ENCODE measurements at regions not wholly inside any gene's neighbourhood (a gene's known extent, or its start where the extent isn't known, plus 50 kb on each side); places are given as distances from the start of the nearest gene placed in this dataset.
"Not testable (repeated sequence)": the region's sequence is repeated elsewhere in the genome, so short reads cannot be mapped to it uniquely, and the experiment has no call there.

- peaks cover 4% of the 10 kb centered on the region for H3K27me3 Mint-ChIP-seq
- no peak overlapping the region for H3K4me3 Mint-ChIP-seq
- intact Hi-C loops (cut with DNase I, micrococcal nuclease), result no loop called here
- CTCF ChIA-PET, result no interaction called here
- ATAC-seq, result no peak
- H3K9me3 Mint-ChIP-seq (ENCODE audit: low read depth), result peaks cover under 1% of the 10 kb centered on the region
- H3K36me3 Mint-ChIP-seq (ENCODE audit: low read depth), result no peaks in the 10 kb centered on the region
- DNase-seq, result no peak
- POLR2A ChIA-PET, result no interaction called here
- H3K4me1 Mint-ChIP-seq, result no peaks in the 10 kb centered on the region
- no peak overlapping the region for H3K27ac Mint-ChIP-seq
Observed at GRCh38 chr5:39619168-39619818, 194.5 kb upstream of the DAB2 start.

- DNase-seq (no peak), ATAC-seq (no peak)
- POLR2A ChIA-PET, result no interaction called here
- CTCF ChIA-PET, result no interaction called here
- Mint-ChIP-seq H3K36me3 (ENCODE audit: low read depth) (no peaks in the 10 kb centered on the region), H3K4me1 (no peaks in the 10 kb centered on the region), H3K27ac (no peak overlapping the region), H3K4me3 (no peak overlapping the region), H3K27me3 (peaks cover 3% of the 10 kb centered on the region), H3K9me3 (ENCODE audit: low read depth) (no peaks in the 10 kb centered on the region)
- intact Hi-C loops (cut with DNase I, micrococcal nuclease), result no loop called here
Observed at GRCh38 chr5:39618391-39618790, 193.6 kb upstream of the DAB2 start.

- Mint-ChIP-seq H3K36me3 (ENCODE audit: low read depth) (no peaks in the 10 kb centered on the region), H3K27me3 (peaks cover 3% of the 10 kb centered on the region), H3K4me1 (no peaks in the 10 kb centered on the region), H3K9me3 (ENCODE audit: low read depth) (no peaks in the 10 kb centered on the region), H3K27ac (no peak overlapping the region), H3K4me3 (no peak overlapping the region)
- DNase-seq, result no peak
- POLR2A ChIA-PET, result no interaction called here
- intact Hi-C loops (cut with DNase I, micrococcal nuclease), result no loop called here
- ATAC-seq, result no peak
- CTCF ChIA-PET, result no interaction called here
Observed at GRCh38 chr5:39616131-39616530, 191.4 kb upstream of the DAB2 start.

- intact Hi-C loops (cut with DNase I, micrococcal nuclease); ATAC-seq; CTCF ChIA-PET; DNase-seq; H3K27me3 Mint-ChIP-seq; H3K4me1 Mint-ChIP-seq; H3K4me3 Mint-ChIP-seq; H3K36me3 Mint-ChIP-seq (ENCODE audit: low read depth); H3K9me3 Mint-ChIP-seq (ENCODE audit: low read depth); POLR2A ChIA-PET; H3K27ac Mint-ChIP-seq: not testable (repeated sequence)
Observed at GRCh38 chr5:39611076-39611475, 186.3 kb upstream of the DAB2 start.

GRCh38 chr5:39608024-39608423 is 183.2 kb upstream of the DAB2 start:
- Mint-ChIP-seq H3K4me3 (no peak overlapping the region), H3K27ac (no peak overlapping the region), H3K4me1 (no peaks in the 10 kb centered on the region), H3K9me3 (ENCODE audit: low read depth) (no peaks in the 10 kb centered on the region), H3K36me3 (ENCODE audit: low read depth) (no peaks in the 10 kb centered on the region), H3K27me3 (peaks cover 10% of the 10 kb centered on the region)
- CTCF ChIA-PET, result interaction anchor here (0.9 kb wide), 1 partner anchor 232 kb away, joined by 3 read pairs; no protein-coding TSS in a partner anchor
- ATAC-seq (no peak), DNase-seq (no peak)
- POLR2A ChIA-PET, result no interaction called here
- intact Hi-C loops (cut with DNase I, micrococcal nuclease), result no loop called here

- no peak for ATAC-seq
- peaks cover 11% of the 10 kb centered on the region for H3K27me3 Mint-ChIP-seq
- POLR2A ChIA-PET, result no interaction called here
- intact Hi-C loops (cut with DNase I, micrococcal nuclease), result no loop called here
- no peak for DNase-seq
- CTCF ChIA-PET, result interaction anchor here (0.6 to 1.6 kb wide), 2 partner anchors 11 to 151 kb away, joined by 4 to 5 read pairs; no protein-coding TSS in a partner anchor
- H3K4me1 Mint-ChIP-seq, result no peaks in the 10 kb centered on the region
- no peak overlapping the region for H3K4me3 Mint-ChIP-seq
- H3K27ac Mint-ChIP-seq, result no peak overlapping the region
- no peaks in the 10 kb centered on the region for H3K9me3 Mint-ChIP-seq (ENCODE audit: low read depth)
- no peaks in the 10 kb centered on the region for H3K36me3 Mint-ChIP-seq (ENCODE audit: low read depth)
Observed at GRCh38 chr5:39606591-39606990, 181.8 kb upstream of the DAB2 start.

GRCh38 chr5:39605588-39606575 is 181.1 kb upstream of the DAB2 start:
- ChIA-PET CTCF (interaction anchor here (0.6 to 1.6 kb wide), 2 partner anchors 10 to 150 kb away, joined by 4 to 5 read pairs; no protein-coding TSS in a partner anchor), POLR2A (no interaction called here)
- ATAC-seq, result no peak
- Mint-ChIP-seq H3K9me3 (ENCODE audit: low read depth) (no peaks in the 10 kb centered on the region), H3K4me3 (no peak overlapping the region), H3K27me3 (peaks cover 11% of the 10 kb centered on the region), H3K36me3 (ENCODE audit: low read depth) (no peaks in the 10 kb centered on the region), H3K4me1 (no peaks in the 10 kb centered on the region), H3K27ac (no peak overlapping the region)
- DNase-seq, result no peak
- intact Hi-C loops (cut with DNase I, micrococcal nuclease), result no loop called here

- H3K36me3 Mint-ChIP-seq (ENCODE audit: low read depth), result no peaks in the 10 kb centered on the region
- POLR2A ChIA-PET, result interaction anchor here (0.7 kb wide), 1 partner anchor 226 kb away, joined by 4 read pairs; no protein-coding TSS in a partner anchor
- peaks cover 11% of the 10 kb centered on the region for H3K27me3 Mint-ChIP-seq
- no peak for ATAC-seq
- intact Hi-C loops (cut with DNase I, micrococcal nuclease), result no loop called here
- no peak for DNase-seq
- H3K9me3 Mint-ChIP-seq (ENCODE audit: low read depth), result no peaks in the 10 kb centered on the region
- H3K27ac Mint-ChIP-seq, result no peak overlapping the region
- H3K4me1 Mint-ChIP-seq, result no peaks in the 10 kb centered on the region
- CTCF ChIA-PET, result interaction anchor here (0.8 kb wide), 1 partner anchor 11 kb away, joined by 3 read pairs; no protein-coding TSS in a partner anchor
- H3K4me3 Mint-ChIP-seq, result no peak overlapping the region
Observed at GRCh38 chr5:39605145-39605544, 180.4 kb upstream of the DAB2 start.

- H3K9me3 Mint-ChIP-seq (ENCODE audit: low read depth), result no peaks in the 10 kb centered on the region
- intact Hi-C loops (cut with DNase I, micrococcal nuclease), result no loop called here
- H3K27me3 Mint-ChIP-seq, result peaks cover 8% of the 10 kb centered on the region
- CTCF ChIA-PET, result interaction anchor here (0.8 kb wide), 1 partner anchor 10 kb away, joined by 3 read pairs; no protein-coding TSS in a partner anchor
- H3K4me3 Mint-ChIP-seq, result no peak overlapping the region
- H3K36me3 Mint-ChIP-seq (ENCODE audit: low read depth), result no peaks in the 10 kb centered on the region
- DNase-seq (no peak), ATAC-seq (no peak)
- POLR2A ChIA-PET, result interaction anchor here (0.7 kb wide), 1 partner anchor 226 kb away, joined by 4 read pairs; no protein-coding TSS in a partner anchor
- no peaks in the 10 kb centered on the region for H3K4me1 Mint-ChIP-seq
- H3K27ac Mint-ChIP-seq, result no peak overlapping the region
Observed at GRCh38 chr5:39604491-39604890, 179.7 kb upstream of the DAB2 start.

GRCh38 chr5:39599721-39600431 is 175.1 kb upstream of the DAB2 start:
- POLR2A ChIA-PET, result no interaction called here
- Mint-ChIP-seq H3K4me1 (no peaks in the 10 kb centered on the region), H3K4me3 (no peak overlapping the region), H3K36me3 (ENCODE audit: low read depth) (no peaks in the 10 kb centered on the region), H3K9me3 (ENCODE audit: low read depth) (no peaks in the 10 kb centered on the region), H3K27ac (no peak overlapping the region), H3K27me3 (peaks cover 16% of the 10 kb centered on the region)
- CTCF ChIA-PET, result interaction anchor here (0.6 to 2.5 kb wide), 6 partner anchors 10 to 126 kb away, joined by 3 to 6 read pairs (median 4); no protein-coding TSS in a partner anchor
- intact Hi-C loops (cut with DNase I, micrococcal nuclease), result no loop called here
- ATAC-seq (no peak), DNase-seq (no peak)

GRCh38 chr5:39598661-39599248 is 174.0 kb upstream of the DAB2 start:
- Mint-ChIP-seq H3K4me1 (no peaks in the 10 kb centered on the region), H3K36me3 (ENCODE audit: low read depth) (no peaks in the 10 kb centered on the region), H3K4me3 (no peak overlapping the region), H3K9me3 (ENCODE audit: low read depth) (no peaks in the 10 kb centered on the region), H3K27me3 (peaks cover 15% of the 10 kb centered on the region), H3K27ac (no peak overlapping the region)
- DNase-seq (no peak), ATAC-seq (no peak)
- intact Hi-C loops (cut with DNase I, micrococcal nuclease), result no loop called here
- CTCF ChIA-PET, result interaction anchor here (0.7 to 2.5 kb wide), 6 partner anchors 9 to 128 kb away, joined by 3 to 6 read pairs (median 4); no protein-coding TSS in a partner anchor
- POLR2A ChIA-PET, result no interaction called here
